WTC11 (cell line): ENCODE measurements at regions not wholly inside any gene's neighbourhood (a gene's known extent, or its start where the extent isn't known, plus 50 kb on each side); places are given as distances from the start of the nearest gene placed in this dataset.

Experiments
- ATAC-seq: fragments of 200-7000 bp; cut with Tn5 transposase; 2 replicates; pipeline ENCODE4 v1.10.0; 2021; ENCODE audit warnings: mild to moderate bottlenecking, moderate library complexity
- CTCF ChIA-PET: fragments of 300-600 bp; sonication (Branson Sonifier 250); formaldehyde crosslinking; loops from one replicate; lab custom pipeline; 2021; ENCODE audit warnings: antibody characterized with exemption; lab: Charles Lee
- POLR2A ChIA-PET: fragments of 350-600 bp; sonication (Branson Sonifier 250); formaldehyde crosslinking; loops from one replicate; lab custom pipeline; 2021; ENCODE audit warnings: antibody characterized with exemption; lab: Charles Lee
- DNase-seq: peaks from one replicate; pipeline ENCODE4 v3.0.0; 2021; ENCODE audit warnings: low spot score
- H3K27ac Mint-ChIP-seq: 2 replicates; pipeline ENCODE4 v1.8.0; 2021; ENCODE audit warnings: mixed read lengths
- H3K27me3 Mint-ChIP-seq: 2 replicates; pipeline ENCODE4 v1.8.0; 2021; ENCODE audit warnings: low read depth, mild to moderate bottlenecking, moderate library complexity, mixed read lengths
- H3K36me3 Mint-ChIP-seq: 2 replicates; pipeline ENCODE4 v1.8.0; 2021; ENCODE audit warnings: mixed read lengths
- H3K4me1 Mint-ChIP-seq: 2 replicates; pipeline ENCODE4 v1.8.0; 2022; ENCODE audit warnings: mixed read lengths
- H3K4me3 Mint-ChIP-seq: 2 replicates; pipeline ENCODE4 v1.8.0; 2021; ENCODE audit warnings: mild to moderate bottlenecking, moderate library complexity, mixed read lengths
- H3K9me3 Mint-ChIP-seq: 2 replicates; pipeline ENCODE4 v1.8.0; 2021; ENCODE audit warnings: mixed read lengths
- AR ChIP-seq: fragments of 250-450 bp; sonication (Bioruptor Pico); IDR thresholded peaks from 2 replicates; pipeline ENCODE4 v1.9.0; 2021; ENCODE audit warnings: mild to moderate bottlenecking
- ARID4B ChIP-seq: sonication (generic); formaldehyde crosslinking; IDR thresholded peaks from 2 replicates; pipeline ENCODE4 v1.8.0; 2023; ENCODE audit warnings: missing genetic modification reagents, mild to moderate bottlenecking, borderline replicate concordance
- CDX4 ChIP-seq: fragments of 250-450 bp; sonication (Bioruptor Pico); IDR thresholded peaks from 2 replicates; pipeline ENCODE4 v1.9.0; 2021; ENCODE audit warnings: moderate library complexity, mild to moderate bottlenecking, inconsistent platforms, borderline replicate concordance
- ESRRA ChIP-seq: sonication (generic); formaldehyde crosslinking; IDR thresholded peaks from 2 replicates; pipeline ENCODE4 v1.8.1; 2022; ENCODE audit warnings: mild to moderate bottlenecking, missing genetic modification reagents, borderline replicate concordance
- ETV6 ChIP-seq: sonication (generic); formaldehyde crosslinking; IDR thresholded peaks from 2 replicates; pipeline ENCODE4 v1.8.1; 2022; ENCODE audit warnings: mild to moderate bottlenecking, missing genetic modification reagents
- IRF1 ChIP-seq: sonication (generic); formaldehyde crosslinking; IDR thresholded peaks from 2 replicates; pipeline ENCODE4 v1.8.0; 2023; ENCODE audit warnings: missing genetic modification reagents
- NFE2L1 ChIP-seq: sonication (generic); formaldehyde crosslinking; IDR thresholded peaks from 2 replicates; pipeline ENCODE4 v1.8.1; 2023; ENCODE audit warnings: missing genetic modification reagents
- NR3C1 ChIP-seq: sonication (generic); formaldehyde crosslinking; conservative IDR thresholded peaks from 2 replicates; pipeline ENCODE4 v1.8.1; 2023; ENCODE audit warnings: low read depth, mild to moderate bottlenecking, missing genetic modification reagents
- RORB ChIP-seq: fragments of 250-450 bp; sonication (Bioruptor Pico); IDR thresholded peaks from 2 replicates; pipeline ENCODE4 v1.9.0; 2021; ENCODE audit warnings: mild to moderate bottlenecking
- SOX15 ChIP-seq: fragments of 250-450 bp; sonication (Bioruptor Pico); IDR thresholded peaks from 2 replicates; pipeline ENCODE4 v1.9.0; 2021; ENCODE audit warnings: mild to moderate bottlenecking
- SP1 ChIP-seq: sonication (generic); formaldehyde crosslinking; conservative IDR thresholded peaks from 2 replicates; pipeline ENCODE4 v1.8.1; 2022; ENCODE audit warnings: missing genetic modification reagents
- TCF7 ChIP-seq: sonication (generic); formaldehyde crosslinking; IDR thresholded peaks from 2 replicates; pipeline ENCODE4 v1.8.0; 2022; ENCODE audit warnings: mild to moderate bottlenecking, low read depth, missing genetic modification reagents, moderate library complexity
- TEAD1 ChIP-seq: sonication (generic); formaldehyde crosslinking; IDR thresholded peaks from 2 replicates; pipeline ENCODE4 v1.8.0; 2022; ENCODE audit warnings: mild to moderate bottlenecking, missing genetic modification reagents
- ZBTB21 ChIP-seq: sonication (generic); formaldehyde crosslinking; IDR thresholded peaks from 2 replicates; pipeline ENCODE4 v1.8.1; 2023; ENCODE audit warnings: mild to moderate bottlenecking, missing genetic modification reagents, borderline replicate concordance
- ZNF416 ChIP-seq: fragments of 250-450 bp; sonication (Bioruptor Pico); IDR thresholded peaks from 2 replicates; pipeline ENCODE4 v1.9.0; 2021; ENCODE audit warnings: mild to moderate bottlenecking, inconsistent platforms
- TF ChIP-seq, protein P1 (sequence below): sonication (generic); formaldehyde crosslinking; conservative IDR thresholded peaks from 2 replicates; pipeline ENCODE4 v1.8.1; 2022; ENCODE audit warnings: mild to moderate bottlenecking, missing genetic modification reagents
- TF ChIP-seq, protein P2 (sequence below): sonication (generic); formaldehyde crosslinking; conservative IDR thresholded peaks from 2 replicates; pipeline ENCODE4 v1.8.1; 2023; ENCODE audit warnings: mild to moderate bottlenecking, low read depth, missing genetic modification reagents, moderate library complexity
- TF ChIP-seq, protein P3 (sequence below): sonication (generic); formaldehyde crosslinking; IDR thresholded peaks from 2 replicates; pipeline ENCODE4 v1.8.1; 2023; ENCODE audit warnings: mild to moderate bottlenecking, missing genetic modification reagents

DNA sequence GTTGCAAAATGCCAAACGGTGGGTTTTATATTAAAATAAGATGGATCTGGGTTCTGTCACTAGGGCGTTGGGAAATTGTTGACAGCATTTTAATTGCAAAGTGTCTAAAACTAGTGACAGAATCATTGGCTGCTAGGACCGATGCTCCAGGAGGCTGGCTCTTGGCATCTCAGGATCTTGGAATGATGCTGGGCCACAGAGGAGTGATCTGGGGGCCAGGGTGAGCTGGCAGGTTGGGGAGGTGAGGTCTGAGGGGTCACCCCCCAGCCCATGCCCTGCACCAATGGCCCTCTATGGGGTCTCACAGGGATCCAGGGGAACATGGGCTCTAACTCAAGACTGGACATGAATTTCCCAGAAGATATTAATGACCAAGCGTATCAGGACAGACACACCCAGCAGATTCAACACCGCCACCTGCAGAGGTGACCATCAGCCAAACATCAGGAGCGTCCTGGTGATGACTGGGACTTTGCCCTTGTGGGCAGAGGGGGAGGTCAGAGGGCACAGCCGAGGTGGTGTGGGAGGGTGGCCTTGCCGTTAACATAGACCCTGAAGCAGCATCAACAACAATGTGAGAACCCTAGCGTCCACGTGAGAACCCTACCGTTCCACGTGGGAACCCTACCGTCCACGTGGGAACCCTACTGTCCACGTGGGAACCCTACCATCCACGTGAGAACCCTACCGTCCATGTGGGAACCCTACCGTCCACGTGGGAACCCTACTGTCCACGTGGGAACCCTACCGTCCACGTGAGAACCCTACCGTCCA, 89.0 kb upstream of the PPP2R2D start:
- POLR2A ChIA-PET: no interaction called here
- Mint-ChIP-seq H3K27ac (no peak overlapping the region), H3K27me3 (no peaks in the 10 kb centered on the region; the same call in none of the 2 replicates), H3K9me3 (0 out of 2 replicates have a peak, but pooled peaks cover 3% of the 10 kb centered on the region), H3K4me1 (peaks cover 23% of the 10 kb centered on the region), H3K4me3 (no peak overlapping the region), H3K36me3 (no peaks in the 10 kb centered on the region)
- DNase-seq (no peak), ATAC-seq (no peak)
- TF ChIP-seq ARID4B (CRISPR knock-in tag) (no peak), ZNF416 (no peak), NFE2L1 (CRISPR knock-in tag) (no peak), TEAD1 (CRISPR knock-in tag) (no peak), SP1 (CRISPR knock-in tag) (no peak), IRF1 (CRISPR knock-in tag) (no peak), TCF7 (CRISPR knock-in tag) (no peak), ESRRA (no peak), ZBTB21 (CRISPR knock-in tag) (no peak), RORB (CRISPR knock-in tag) (no peak), CDX4 (CRISPR knock-in tag) (no peak), ETV6 (CRISPR knock-in tag) (no peak), NR3C1 (no peak), AR (CRISPR knock-in tag) (no peak), SOX15 (CRISPR knock-in tag) (no peak)
- TF ChIP-seq, protein P1, sequence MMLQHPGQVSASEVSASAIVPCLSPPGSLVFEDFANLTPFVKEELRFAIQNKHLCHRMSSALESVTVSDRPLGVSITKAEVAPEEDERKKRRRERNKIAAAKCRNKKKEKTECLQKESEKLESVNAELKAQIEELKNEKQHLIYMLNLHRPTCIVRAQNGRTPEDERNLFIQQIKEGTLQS: no peak
- TF ChIP-seq, protein P2, sequence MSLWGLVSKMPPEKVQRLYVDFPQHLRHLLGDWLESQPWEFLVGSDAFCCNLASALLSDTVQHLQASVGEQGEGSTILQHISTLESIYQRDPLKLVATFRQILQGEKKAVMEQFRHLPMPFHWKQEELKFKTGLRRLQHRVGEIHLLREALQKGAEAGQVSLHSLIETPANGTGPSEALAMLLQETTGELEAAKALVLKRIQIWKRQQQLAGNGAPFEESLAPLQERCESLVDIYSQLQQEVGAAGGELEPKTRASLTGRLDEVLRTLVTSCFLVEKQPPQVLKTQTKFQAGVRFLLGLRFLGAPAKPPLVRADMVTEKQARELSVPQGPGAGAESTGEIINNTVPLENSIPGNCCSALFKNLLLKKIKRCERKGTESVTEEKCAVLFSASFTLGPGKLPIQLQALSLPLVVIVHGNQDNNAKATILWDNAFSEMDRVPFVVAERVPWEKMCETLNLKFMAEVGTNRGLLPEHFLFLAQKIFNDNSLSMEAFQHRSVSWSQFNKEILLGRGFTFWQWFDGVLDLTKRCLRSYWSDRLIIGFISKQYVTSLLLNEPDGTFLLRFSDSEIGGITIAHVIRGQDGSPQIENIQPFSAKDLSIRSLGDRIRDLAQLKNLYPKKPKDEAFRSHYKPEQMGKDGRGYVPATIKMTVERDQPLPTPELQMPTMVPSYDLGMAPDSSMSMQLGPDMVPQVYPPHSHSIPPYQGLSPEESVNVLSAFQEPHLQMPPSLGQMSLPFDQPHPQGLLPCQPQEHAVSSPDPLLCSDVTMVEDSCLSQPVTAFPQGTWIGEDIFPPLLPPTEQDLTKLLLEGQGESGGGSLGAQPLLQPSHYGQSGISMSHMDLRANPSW (CRISPR knock-in tag): no peak
- TF ChIP-seq, protein P3, sequence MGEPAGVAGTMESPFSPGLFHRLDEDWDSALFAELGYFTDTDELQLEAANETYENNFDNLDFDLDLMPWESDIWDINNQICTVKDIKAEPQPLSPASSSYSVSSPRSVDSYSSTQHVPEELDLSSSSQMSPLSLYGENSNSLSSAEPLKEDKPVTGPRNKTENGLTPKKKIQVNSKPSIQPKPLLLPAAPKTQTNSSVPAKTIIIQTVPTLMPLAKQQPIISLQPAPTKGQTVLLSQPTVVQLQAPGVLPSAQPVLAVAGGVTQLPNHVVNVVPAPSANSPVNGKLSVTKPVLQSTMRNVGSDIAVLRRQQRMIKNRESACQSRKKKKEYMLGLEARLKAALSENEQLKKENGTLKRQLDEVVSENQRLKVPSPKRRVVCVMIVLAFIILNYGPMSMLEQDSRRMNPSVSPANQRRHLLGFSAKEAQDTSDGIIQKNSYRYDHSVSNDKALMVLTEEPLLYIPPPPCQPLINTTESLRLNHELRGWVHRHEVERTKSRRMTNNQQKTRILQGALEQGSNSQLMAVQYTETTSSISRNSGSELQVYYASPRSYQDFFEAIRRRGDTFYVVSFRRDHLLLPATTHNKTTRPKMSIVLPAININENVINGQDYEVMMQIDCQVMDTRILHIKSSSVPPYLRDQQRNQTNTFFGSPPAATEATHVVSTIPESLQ (CRISPR knock-in tag): no peak
- CTCF ChIA-PET: no interaction called here
